Middle frontal gyrus (tissue), 1 donor: ENCODE measurements at regions not wholly inside any gene's neighbourhood (a gene's known extent, or its start where the extent isn't known, plus 50 kb on each side); places are given as distances from the start of the nearest gene placed in this dataset.
A peak's percentile ranks its signal among the peaks of the same experiment; 100 is the strongest.

ENCODE experiments used
- DNase-seq: peaks from one replicate; pipeline ENCODE4 v3.0.0-alpha.2; 2015; ENCODE audit warnings: low spot score; ENCODE audit errors: extremely low spot score

DNA sequence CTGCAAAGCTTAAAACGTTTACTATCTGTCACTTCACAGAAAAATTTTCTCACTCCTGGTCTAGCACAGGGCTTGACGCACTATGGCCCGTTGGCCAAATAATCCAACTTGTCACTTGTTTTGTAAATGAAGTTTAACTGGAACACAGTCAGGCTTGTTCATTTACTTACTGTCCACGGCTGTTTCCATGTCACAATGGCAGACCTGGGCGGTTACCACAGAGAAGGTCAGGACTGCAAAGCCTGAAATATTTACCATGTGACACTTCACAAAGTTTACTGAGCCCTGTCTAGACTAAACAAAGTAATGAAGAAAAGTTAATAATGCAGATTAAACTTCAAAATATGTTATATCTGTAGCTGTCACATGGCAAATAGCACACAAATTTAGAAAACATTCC lies 273.0 kb upstream of the GYPC start:
- DNase-seq, result no peak

DNA sequence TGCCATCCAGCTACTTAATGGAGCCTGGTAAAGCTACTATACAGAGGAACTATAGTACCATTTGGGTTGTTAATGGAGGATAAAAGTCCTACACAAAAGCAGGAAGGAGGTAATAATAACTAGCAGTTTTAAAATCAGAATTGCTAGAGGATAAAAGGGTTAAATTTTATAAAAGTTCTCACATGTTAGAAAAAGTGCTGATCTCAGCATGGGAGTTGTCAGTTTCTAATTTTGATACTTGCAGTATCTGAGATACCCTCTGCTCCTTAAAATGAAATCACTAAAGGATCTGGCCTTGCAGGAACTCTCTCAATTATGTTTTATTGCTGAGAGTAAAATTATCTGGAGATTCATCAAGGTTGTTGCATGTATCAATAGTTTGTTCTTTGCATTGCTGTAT lies 272.2 kb upstream of the GYPC start:
- no peak for DNase-seq

- DNase-seq, result no peak
Measured at GRCh38 chr2:126385441-126385840, 270.5 kb upstream of the GYPC start.

- no peak for DNase-seq
Measured at GRCh38 chr2:126385983-126386382, 270.0 kb upstream of the GYPC start.

DNA sequence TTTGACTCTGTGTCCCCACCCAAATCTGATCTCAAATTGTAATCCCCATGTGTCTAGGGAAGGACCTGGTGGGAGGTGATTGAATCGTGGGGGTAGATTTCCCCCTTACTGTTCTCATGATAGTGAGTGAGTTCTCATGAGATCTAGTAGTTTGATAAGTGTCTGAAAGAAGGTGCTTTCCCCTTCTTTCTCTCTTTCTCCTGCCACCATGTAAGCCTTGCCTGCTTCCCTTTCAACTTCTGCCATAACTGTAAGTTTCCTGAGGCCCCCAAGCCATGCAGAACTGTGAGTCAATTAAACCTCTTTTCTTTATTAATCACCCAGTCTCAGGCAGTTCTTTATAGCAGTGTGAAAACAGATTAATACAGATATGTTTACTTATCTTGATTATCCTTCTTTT lies 266.5 kb upstream of the GYPC start:
- no peak for DNase-seq

DNA sequence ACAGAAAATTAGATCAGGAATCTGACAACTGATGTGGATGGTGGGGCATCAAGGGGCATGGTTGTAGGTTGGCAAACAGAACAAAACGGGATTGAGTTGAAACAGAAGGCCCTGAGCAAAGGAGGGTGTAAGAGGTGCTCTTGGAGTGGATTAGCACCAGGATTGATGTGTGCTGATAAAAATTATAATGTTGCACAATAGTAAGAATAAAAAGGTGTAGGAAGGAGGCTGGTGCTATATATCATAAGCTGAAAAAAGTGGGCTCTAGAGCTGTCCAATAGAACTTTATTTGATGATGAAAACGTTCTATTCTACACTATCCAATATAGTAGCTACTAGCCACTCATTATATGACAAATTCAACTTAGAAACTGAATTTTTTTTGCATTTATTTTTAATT lies 263.1 kb upstream of the GYPC start:
- DNase-seq, result no peak

- no peak for DNase-seq
Measured at GRCh38 chr2:126399001-126399400, 257.0 kb upstream of the GYPC start.

DNA sequence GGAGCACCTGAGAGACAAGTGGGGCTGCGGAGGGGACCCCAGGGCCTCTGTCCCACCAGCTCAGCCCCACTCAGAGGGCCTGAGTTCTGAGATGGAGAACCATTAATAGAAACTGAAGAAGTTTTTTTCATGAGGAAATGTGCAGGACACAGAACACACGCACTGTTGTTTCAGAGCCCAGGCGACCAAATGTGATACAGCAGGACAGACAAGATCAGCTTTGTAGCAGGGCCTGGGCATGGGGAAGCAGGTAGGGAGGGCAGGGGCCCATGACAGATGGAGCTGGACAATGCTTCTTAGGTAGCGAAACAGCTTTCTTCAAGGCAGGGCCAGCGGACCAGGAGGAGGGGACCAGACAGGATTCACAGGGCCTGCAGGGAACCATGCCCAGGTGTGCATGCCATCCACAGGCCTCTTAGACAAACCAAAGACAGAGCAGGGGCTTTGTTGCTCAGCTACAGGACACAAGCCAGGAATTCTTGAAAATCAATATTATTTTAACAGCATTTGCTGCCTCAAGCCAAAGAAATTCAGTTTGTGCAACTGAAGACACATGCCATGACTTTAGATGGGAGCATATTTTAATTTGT lies 252.8 kb upstream of the GYPC start:
- no peak for DNase-seq

DNA sequence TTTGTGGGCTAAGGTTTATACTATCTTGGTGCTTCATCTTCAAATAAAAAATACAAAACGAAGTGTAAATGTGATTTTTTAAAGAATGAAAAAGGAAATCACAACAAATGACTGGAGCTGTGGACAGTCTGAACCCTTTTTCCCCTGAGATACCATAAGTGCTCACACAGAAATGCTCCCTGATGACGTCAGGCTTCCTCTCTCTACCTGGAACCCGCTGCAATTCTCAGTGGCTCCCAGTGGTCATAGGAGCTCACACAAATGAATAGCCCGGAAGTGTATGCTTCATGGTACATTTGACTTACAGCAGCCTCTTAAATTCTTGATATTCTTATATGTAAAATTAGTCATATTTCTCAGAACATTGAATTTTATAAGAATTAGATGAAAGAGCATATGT lies 249.7 kb upstream of the GYPC start:
- DNase-seq, result no peak

- no peak for DNase-seq
Measured at GRCh38 chr2:126408671-126409070, 247.3 kb upstream of the GYPC start.

- DNase-seq, result no peak
Measured at GRCh38 chr2:126409850-126410249, 246.1 kb upstream of the GYPC start.

DNA sequence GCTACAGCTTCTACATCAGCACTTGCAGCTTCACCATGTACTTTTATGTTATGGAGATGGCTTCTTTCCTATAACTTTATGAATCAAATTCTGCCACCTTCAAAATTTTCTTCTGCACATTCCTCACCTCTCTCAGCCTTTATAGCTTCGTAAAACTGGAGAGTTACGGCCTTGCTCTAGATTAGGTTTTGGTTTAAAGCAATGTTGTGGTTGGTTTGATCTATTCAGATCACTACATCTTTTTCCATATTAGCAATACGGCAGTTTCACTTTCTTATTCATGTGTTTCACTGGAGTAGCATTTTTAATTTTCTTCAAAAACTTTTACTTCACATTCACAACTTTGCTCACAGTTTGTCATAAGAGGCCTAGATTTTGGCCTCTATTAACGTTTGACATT lies 242.9 kb upstream of the GYPC start:
- DNase-seq, result no peak

DNA sequence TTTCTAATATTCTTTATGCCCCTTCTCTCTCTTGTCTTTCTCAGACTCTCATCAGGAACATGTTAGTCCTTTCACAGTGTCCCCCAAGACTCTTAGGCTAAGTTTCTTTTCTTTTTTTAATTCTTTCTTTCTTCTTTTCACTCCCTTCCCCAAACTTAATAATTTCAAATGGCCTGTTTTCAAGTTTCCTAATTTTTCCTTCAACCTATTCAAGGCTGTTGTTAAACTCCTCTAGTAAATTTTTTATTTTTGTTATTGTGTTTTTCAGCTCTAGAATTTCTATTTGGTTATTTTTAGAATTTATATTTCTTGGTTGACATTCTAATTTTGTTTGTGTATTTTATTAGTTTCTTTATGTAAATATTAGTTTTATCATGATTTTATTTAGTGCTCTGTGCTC lies 236.6 kb upstream of the GYPC start:
- DNase-seq, result no peak

- no peak for DNase-seq
Measured at GRCh38 chr2:126425943-126426342, 230.0 kb upstream of the GYPC start.

DNA sequence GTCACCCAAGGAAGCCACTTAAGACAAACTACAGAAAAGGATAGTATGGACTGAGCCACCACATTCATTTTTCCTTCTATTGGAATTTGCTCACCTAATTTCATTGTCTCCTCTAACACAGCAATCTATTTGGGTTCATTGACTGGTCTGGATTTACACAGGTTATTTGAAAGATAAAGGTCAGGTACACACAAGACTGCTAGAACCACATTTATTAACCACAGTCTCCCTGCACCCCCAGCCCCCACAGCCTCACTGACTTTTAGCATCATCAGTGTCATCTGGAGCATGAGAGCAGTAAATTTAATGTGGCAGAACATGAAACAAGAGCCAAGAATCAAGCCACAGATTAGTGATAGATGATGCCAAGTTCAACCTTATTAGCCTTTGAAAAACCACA lies 226.9 kb upstream of the GYPC start:
- no peak for DNase-seq

GRCh38 chr2:126431136-126431535 lies 224.8 kb upstream of the GYPC start:
- no peak for DNase-seq

DNA sequence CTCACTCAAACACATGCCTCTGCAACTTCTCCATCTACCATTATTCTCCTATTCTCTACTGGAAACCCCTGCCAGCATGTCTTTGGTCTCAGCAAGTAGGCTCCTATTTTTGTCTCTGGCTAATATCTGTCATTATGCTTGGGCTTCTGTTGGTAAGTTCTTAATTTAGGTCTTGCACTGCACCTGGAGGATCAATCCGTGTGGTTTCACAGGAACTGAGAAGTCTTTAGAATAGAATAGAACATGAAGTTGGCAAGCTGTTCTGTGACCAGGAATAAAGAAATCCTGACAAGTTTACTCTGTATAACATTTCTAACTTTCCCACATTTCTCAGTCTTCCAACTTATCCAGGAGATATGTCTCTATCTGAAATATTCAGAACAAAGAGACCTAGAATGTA lies 219.5 kb upstream of the GYPC start:
- DNase-seq, result peak; percentile 32

DNA sequence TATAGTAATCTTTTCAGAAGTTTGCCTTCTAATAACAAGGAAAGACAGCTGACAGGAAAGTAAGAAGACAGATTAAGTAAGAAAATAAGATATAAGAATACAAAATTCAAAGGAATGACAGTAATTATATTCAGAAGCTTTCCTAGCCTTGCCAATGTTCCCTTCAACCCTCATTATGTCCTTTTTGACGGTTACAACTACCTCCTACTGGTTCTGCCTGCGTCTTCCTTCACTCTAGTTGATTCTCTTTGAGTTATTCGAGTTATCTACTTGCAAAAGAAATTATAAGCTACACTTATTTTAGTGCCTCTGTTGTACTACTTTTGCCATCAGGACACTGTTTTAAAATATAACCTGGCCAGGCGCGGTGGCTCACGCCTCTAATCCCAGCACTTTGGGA lies 218.9 kb upstream of the GYPC start:
- no peak for DNase-seq

DNA sequence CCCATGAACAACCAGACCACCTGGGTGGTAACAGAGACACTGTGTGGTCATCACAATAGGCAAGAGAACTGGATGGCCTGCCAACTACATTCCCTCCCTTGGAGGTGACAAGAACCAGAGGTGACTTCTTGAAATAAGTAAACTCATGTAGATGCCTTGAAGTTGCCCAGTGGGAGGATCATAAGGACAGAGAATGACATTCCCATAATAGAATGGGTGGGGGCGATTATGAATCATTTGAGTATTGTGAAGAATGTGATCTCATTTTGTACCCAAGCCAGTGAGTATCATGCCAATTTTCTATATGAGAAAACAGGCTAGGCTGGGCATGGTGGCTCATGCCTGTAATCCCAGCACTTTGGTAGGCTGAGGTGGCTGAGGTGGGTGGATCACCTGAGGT lies 211.4 kb upstream of the GYPC start:
- no peak for DNase-seq

DNA sequence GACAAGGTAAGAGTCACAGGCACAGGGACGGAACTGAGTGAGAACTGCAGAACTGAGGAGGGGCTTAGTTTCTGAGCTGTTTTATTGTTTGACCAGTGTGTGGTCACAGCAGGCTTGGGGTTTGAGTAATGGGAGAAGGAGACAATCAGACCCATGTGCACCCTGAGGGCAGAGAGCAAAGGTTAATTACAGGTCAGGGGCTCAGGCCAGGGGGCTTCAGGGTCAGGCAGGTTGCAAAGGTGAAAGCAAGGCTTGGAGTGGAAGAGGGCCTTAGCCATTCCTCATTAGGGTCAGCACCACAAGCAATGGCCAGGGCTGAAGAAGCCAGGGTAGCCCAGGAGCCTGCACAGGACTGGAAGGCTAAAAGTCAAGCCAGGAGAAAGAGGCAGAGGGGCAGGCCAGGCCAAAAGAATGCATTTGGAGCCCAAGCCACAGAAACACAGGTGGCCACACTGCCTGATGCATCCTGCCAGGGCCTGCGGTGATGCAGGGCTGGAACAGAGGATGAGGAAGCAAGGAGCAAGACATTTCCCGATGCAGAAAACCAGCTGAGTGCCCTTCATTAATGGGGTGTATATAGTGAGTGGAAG lies 209.8 kb upstream of the GYPC start:
- no peak for DNase-seq

DNA sequence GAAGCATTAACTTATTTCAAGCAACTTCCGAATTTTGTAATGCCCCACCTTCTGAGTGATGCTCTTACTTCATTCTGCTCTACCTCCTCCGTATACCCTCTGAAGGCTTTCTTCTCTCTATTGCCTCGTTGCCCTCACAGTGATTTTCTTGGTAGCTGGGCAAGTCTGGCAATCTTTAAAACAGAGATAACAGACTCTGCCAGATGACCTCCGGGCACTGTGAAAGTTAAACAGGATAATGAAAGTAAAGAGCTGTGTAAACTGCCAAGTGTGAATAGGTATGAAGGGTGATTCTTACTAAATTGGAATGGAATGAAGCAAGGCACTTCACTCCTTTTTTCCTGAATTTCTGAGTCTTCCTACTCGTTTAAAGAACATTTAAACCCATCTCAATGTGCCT lies 207.3 kb upstream of the GYPC start:
- DNase-seq, result no peak

GRCh38 chr2:126449677-126450076 lies 206.3 kb upstream of the GYPC start:
- DNase-seq, result no peak

DNA sequence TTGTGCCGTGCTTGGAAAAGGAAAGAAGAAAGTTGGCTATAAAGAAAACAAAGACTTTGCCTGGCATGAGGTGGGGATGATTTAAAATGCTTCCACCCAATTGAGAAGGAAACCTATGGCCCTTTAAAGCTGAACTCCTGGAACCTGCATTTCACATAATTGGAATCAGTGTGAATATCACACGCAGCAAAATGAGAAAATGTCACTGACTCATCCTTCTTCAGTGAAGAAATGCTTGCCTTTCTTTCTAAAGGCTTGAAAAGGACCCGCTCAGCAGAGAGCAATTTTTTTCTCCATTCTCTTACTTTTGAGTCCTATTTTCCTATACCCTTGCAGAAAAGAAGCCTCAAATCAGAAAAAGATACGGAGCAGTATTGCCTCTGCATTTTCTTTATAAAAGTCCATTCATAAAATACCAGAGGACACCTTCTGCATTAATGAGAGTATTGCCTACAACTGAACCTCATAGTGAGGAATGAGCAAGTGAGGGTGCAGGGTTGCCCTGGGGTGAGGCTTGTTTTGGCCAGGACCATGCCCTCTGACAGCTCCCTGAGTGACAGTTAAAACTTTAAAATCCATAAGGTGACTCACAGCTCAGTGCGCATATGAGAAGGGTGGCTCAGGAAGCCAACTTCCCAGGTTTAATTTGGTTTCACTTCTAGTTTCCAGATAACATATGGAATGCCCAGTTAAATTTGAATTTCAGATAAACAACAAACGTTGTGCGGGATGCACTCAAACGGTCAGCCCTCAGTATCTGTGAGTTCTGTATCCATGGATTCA lies 191.9 kb upstream of the GYPC start:
- no peak for DNase-seq
